ENCODE measurements at regions not wholly inside any gene's neighbourhood (a gene's known extent, or its start where the extent isn't known, plus 50 kb on each side); places are given as distances from the start of the nearest gene placed in this dataset.
A peak's percentile ranks its signal among the peaks of the same experiment; 100 is the strongest.

- ATAC-seq (replicated peaks in 6 of 8): peak; percentile 63 to 100 (median 78)
- Histone ChIP-seq H3K27ac (peak overlapping the region; percentile 90 to 95), H3K4me3 (peak overlapping the region; percentile 34 to 55 (median 45)), H3K4me1 (replicated peaks in 1 of 2) (peaks cover 19 to 33% of the 10 kb centered on the region in 2 donors)
- WGBS, 10 experiments: 0 to 20% (median 1%) methylated on average over 1 to 19 of the region's 108 CpGs; no CpG with 5 or more reads in 6 of the 10 experiments
- in situ Hi-C loops (cut with MboI; ENCODE audit: low pct_unique_long_range_greater_than_20kb in 2 of 9, low sequenced_read_pairs in 9 of 9, unreplicated experiment in 9 of 9): no loop called here
These were observed 74.6 kb upstream of the CPLX2 start for GRCh38 chr5:175796536-175797499.

GRCh38 chr5:175797521-175798038 lies 73.8 kb upstream of the CPLX2 start:
- H3K4me1 ChIP-seq (replicated peaks in 1 of 2): peaks cover 19 to 37% of the 10 kb centered on the region in 2 donors
- ATAC-seq (replicated peaks in 6 of 8): peak in 5 of 8 experiments; percentile 55 to 72 (median 69)
- peak overlapping the region; percentile 34 to 55 (median 45) for H3K4me3 ChIP-seq
- peak overlapping the region; percentile 90 to 95 for H3K27ac ChIP-seq
- in situ Hi-C loops (cut with MboI; ENCODE audit: low pct_unique_long_range_greater_than_20kb in 2 of 9, low sequenced_read_pairs in 9 of 9, unreplicated experiment in 9 of 9): no loop called here
- WGBS, 10 experiments: 1 to 20% (median 3%) methylated on average over 1 to 10 of the region's 27 CpGs; no CpG with 5 or more reads in 5 of the 10 experiments

- H3K4me3 ChIP-seq: no peak overlapping the region
- WGBS, 10 experiments: 40 to 100% (median 100%) methylated on average over 1 to 2 of the region's 2 CpGs; no CpG with 5 or more reads in 4 of the 10 experiments
- H3K27ac ChIP-seq: peak overlapping the region; percentile 7 to 90
- H3K4me1 ChIP-seq (replicated peaks in 1 of 2): peaks cover 19 to 42% of the 10 kb centered on the region in 2 donors
- ATAC-seq (replicated peaks in 6 of 8): no peak
- in situ Hi-C loops (cut with MboI; ENCODE audit: low pct_unique_long_range_greater_than_20kb in 2 of 9, low sequenced_read_pairs in 9 of 9, unreplicated experiment in 9 of 9): no loop called here
These were observed 72.8 kb upstream of the CPLX2 start for GRCh38 chr5:175798626-175799025.

- peak in 4 of 8 experiments; percentile 6 to 55 (median 38) for ATAC-seq (replicated peaks in 6 of 8)
- Histone ChIP-seq H3K4me3 (no peak overlapping the region), H3K27ac (peak overlapping the region; percentile 9 to 43), H3K4me1 (replicated peaks in 1 of 2) (peaks cover 19 to 47% of the 10 kb centered on the region in 2 donors)
- WGBS, 10 experiments: 0 to 100% (median 43%) methylated on average over 1 to 4 of the region's 5 CpGs; no CpG with 5 or more reads in 1 of the 10 experiments
- in situ Hi-C loops (cut with MboI; ENCODE audit: low pct_unique_long_range_greater_than_20kb in 2 of 9, low sequenced_read_pairs in 9 of 9, unreplicated experiment in 9 of 9): no loop called here
These were observed 70.7 kb upstream of the CPLX2 start for GRCh38 chr5:175800656-175801081.

GRCh38 chr5:175802361-175802760 lies 69.0 kb upstream of the CPLX2 start:
- H3K27ac ChIP-seq: peak overlapping the region in 1 of 2 donors; percentile 14
- in situ Hi-C loops (cut with MboI; ENCODE audit: low pct_unique_long_range_greater_than_20kb in 2 of 9, low sequenced_read_pairs in 9 of 9, unreplicated experiment in 9 of 9): no loop called here

GRCh38 chr5:175803254-175803653 lies 68.1 kb upstream of the CPLX2 start:
- H3K4me3 ChIP-seq: no peak overlapping the region
- peaks cover 14 to 37% of the 10 kb centered on the region in 2 donors for H3K4me1 ChIP-seq (replicated peaks in 1 of 2)
- no peak for ATAC-seq (replicated peaks in 6 of 8)
- 16 to 89% (median 52%) methylated on average over 2 to 5 of the region's 5 CpGs; no CpG with 5 or more reads in 3 of the 10 experiments for WGBS, 10 experiments
- peak overlapping the region in 1 of 2 donors; percentile 40 for H3K27ac ChIP-seq
- in situ Hi-C loops (cut with MboI; ENCODE audit: low pct_unique_long_range_greater_than_20kb in 2 of 9, low sequenced_read_pairs in 9 of 9, unreplicated experiment in 9 of 9): no loop called here

More at GRCh38 chr5:175802361-175802760, 69.0 kb upstream of the CPLX2 start:
- peaks cover 15 to 41% of the 10 kb centered on the region in 2 donors for H3K4me1 ChIP-seq (replicated peaks in 1 of 2)
- no peak for ATAC-seq (replicated peaks in 6 of 8)
- WGBS, 10 experiments: 29 to 78% (median 70%) methylated on average over 1 to 8 of the region's 8 CpGs; no CpG with 5 or more reads in 3 of the 10 experiments
- H3K4me3 ChIP-seq: no peak overlapping the region

GRCh38 chr5:175803736-175804454 lies 67.5 kb upstream of the CPLX2 start:
- peak overlapping the region in 1 of 2 donors; percentile 40 for H3K27ac ChIP-seq
- ATAC-seq (replicated peaks in 6 of 8): peak in 7 of 8 experiments; percentile 7 to 93 (median 46)
- in situ Hi-C loops (cut with MboI; ENCODE audit: low pct_unique_long_range_greater_than_20kb in 2 of 9, low sequenced_read_pairs in 9 of 9, unreplicated experiment in 9 of 9): no loop called here
- H3K4me3 ChIP-seq: no peak overlapping the region
- WGBS, 10 experiments: 0 to 83% (median 36%) methylated on average over 1 to 7 of the region's 8 CpGs; no CpG with 5 or more reads in 1 of the 10 experiments
- H3K4me1 ChIP-seq (replicated peaks in 1 of 2): peaks cover 9 to 32% of the 10 kb centered on the region in 2 donors

GRCh38 chr5:175805256-175806011 lies 65.9 kb upstream of the CPLX2 start:
- Histone ChIP-seq H3K4me3 (no peak overlapping the region), H3K27ac (no peak overlapping the region), H3K4me1 (replicated peaks in 1 of 2) (peaks cover 17 to 29% of the 10 kb centered on the region in 2 donors)
- WGBS, 10 experiments: 11 to 100% (median 78%) methylated on average over 1 to 7 of the region's 12 CpGs
- ATAC-seq (replicated peaks in 6 of 8): no peak
- in situ Hi-C loops (cut with MboI; ENCODE audit: low pct_unique_long_range_greater_than_20kb in 2 of 9, low sequenced_read_pairs in 9 of 9, unreplicated experiment in 9 of 9): no loop called here

GRCh38 chr5:175808711-175809110 lies 62.7 kb upstream of the CPLX2 start:
- H3K4me3 ChIP-seq: no peak overlapping the region
- WGBS, 10 experiments: 42 to 100% (median 90%) methylated on average over 1 to 2 of the region's 6 CpGs; no CpG with 5 or more reads in 7 of the 10 experiments
- no peak for ATAC-seq (replicated peaks in 6 of 8)
- no peak overlapping the region for H3K27ac ChIP-seq
- peaks cover 9 to 20% of the 10 kb centered on the region in 2 donors for H3K4me1 ChIP-seq (replicated peaks in 1 of 2)
- in situ Hi-C loops (cut with MboI; ENCODE audit: low pct_unique_long_range_greater_than_20kb in 2 of 9, low sequenced_read_pairs in 9 of 9, unreplicated experiment in 9 of 9): no loop called here

GRCh38 chr5:175809531-175810121 lies 61.8 kb upstream of the CPLX2 start:
- peak; percentile 64 to 96 (median 74) for ATAC-seq (replicated peaks in 6 of 8)
- WGBS, 10 experiments: 5 to 90% (median 41%) methylated on average over 1 to 10 of the region's 14 CpGs; no CpG with 5 or more reads in 2 of the 10 experiments
- in situ Hi-C loops (cut with MboI; ENCODE audit: low pct_unique_long_range_greater_than_20kb in 2 of 9, low sequenced_read_pairs in 9 of 9, unreplicated experiment in 9 of 9): no loop called here
- no peak overlapping the region for H3K27ac ChIP-seq
- H3K4me1 ChIP-seq (replicated peaks in 1 of 2): peaks cover 16 to 20% of the 10 kb centered on the region in 2 donors
- H3K4me3 ChIP-seq: no peak overlapping the region

GRCh38 chr5:175810457-175810856 lies 60.9 kb upstream of the CPLX2 start:
- ATAC-seq (replicated peaks in 6 of 8): no peak
- in situ Hi-C loops (cut with MboI; ENCODE audit: low pct_unique_long_range_greater_than_20kb in 2 of 9, low sequenced_read_pairs in 9 of 9, unreplicated experiment in 9 of 9): no loop called here
- Histone ChIP-seq H3K4me3 (no peak overlapping the region), H3K4me1 (replicated peaks in 1 of 2) (peaks cover 23 to 27% of the 10 kb centered on the region in 2 donors), H3K27ac (no peak overlapping the region)
- WGBS, 10 experiments: 58 to 100% (median 93%) methylated on average over 1 to 2 of the region's 2 CpGs; no CpG with 5 or more reads in 3 of the 10 experiments

GRCh38 chr5:175811589-175811988 lies 59.8 kb upstream of the CPLX2 start:
- 6 to 100% (median 72%) methylated on average over 1 to 2 of the region's 2 CpGs; no CpG with 5 or more reads in 4 of the 10 experiments for WGBS, 10 experiments
- Histone ChIP-seq H3K27ac (no peak overlapping the region), H3K4me1 (replicated peaks in 1 of 2) (peaks cover 30 to 32% of the 10 kb centered on the region in 2 donors), H3K4me3 (no peak overlapping the region)
- ATAC-seq (replicated peaks in 6 of 8): no peak
- in situ Hi-C loops (cut with MboI; ENCODE audit: low pct_unique_long_range_greater_than_20kb in 2 of 9, low sequenced_read_pairs in 9 of 9, unreplicated experiment in 9 of 9): no loop called here
